ENCODE measurements at regions not wholly inside any gene's neighbourhood (a gene's known extent, or its start where the extent isn't known, plus 50 kb on each side); places are given as distances from the start of the nearest gene placed in this dataset.
"Not testable (repeated sequence)": the region's sequence is repeated elsewhere in the genome, so short reads cannot be mapped to it uniquely, and the experiment has no call there.

- H3K56ac ChIP-seq (replicated peaks; ENCODE audit: insufficient read length, low read depth, low read length); H3K36me3 ChIP-seq (ENCODE audit: control insufficient read depth in 2 of 4, insufficient read depth in 4 of 4, low read length in 3 of 4); H3K23ac ChIP-seq (ENCODE audit: insufficient read length); H3K79me1 ChIP-seq (ENCODE audit: low read depth, low read length); H4K8ac ChIP-seq (ENCODE audit: extremely low read depth, insufficient read depth, low read length); H3K4ac ChIP-seq (replicated peaks; ENCODE audit: insufficient read length, low read depth, low read length); H2BK5ac ChIP-seq (ENCODE audit: low read depth, low read length); H3K4me2 ChIP-seq (ENCODE audit: insufficient read depth in 1 of 2, low read depth in 2 of 2, low read length in 2 of 2); H3K23me2 ChIP-seq (ENCODE audit: low read depth, low read length); H4K20me1 ChIP-seq (replicated peaks in 1 of 2; ENCODE audit: control insufficient read depth in 1 of 2, insufficient read depth in 2 of 2, low read length in 2 of 2); H4K91ac ChIP-seq (replicated peaks; ENCODE audit: insufficient read length, low read length); H2AK5ac ChIP-seq (ENCODE audit: low read depth, low read length); H2BK20ac ChIP-seq (ENCODE audit: low read length); H3K9me3 ChIP-seq (ENCODE audit: insufficient read depth in 2 of 2, low read depth in 1 of 2, low read length in 1 of 2); H2BK120ac ChIP-seq (replicated peaks; ENCODE audit: low read depth, low read length); H3K27me3 ChIP-seq (replicated peaks in 1 of 4; ENCODE audit: control insufficient read depth in 3 of 4, extremely low read depth in 1 of 4, insufficient read depth in 3 of 4, low read length in 3 of 4); CTCF ChIA-PET (ENCODE audit: partially characterized antibody); H2BK15ac ChIP-seq (ENCODE audit: low read length); H3K4me3 ChIP-seq (ENCODE audit: extremely low read depth in 1 of 4, insufficient read depth in 2 of 4, low read depth in 3 of 4, low read length in 4 of 4); DNase-seq (ENCODE audit: low read depth in 1 of 2, low spot score in 2 of 2); H2BK12ac ChIP-seq (ENCODE audit: low read depth, low read length); H3K4me1 ChIP-seq (replicated peaks in 1 of 4; ENCODE audit: control insufficient read depth in 3 of 4, insufficient read depth in 4 of 4, low read length in 3 of 4); H4K5ac ChIP-seq (ENCODE audit: insufficient read length, low read depth, low read length); H3K79me2 ChIP-seq (ENCODE audit: control insufficient read depth in 1 of 2, insufficient read depth in 2 of 2, low read length in 2 of 2); H3K9ac ChIP-seq (replicated peaks in 1 of 4; ENCODE audit: extremely low read depth in 1 of 4, low read depth in 3 of 4, low read length in 3 of 4); H3K14ac ChIP-seq (ENCODE audit: insufficient read length); H3K18ac ChIP-seq (ENCODE audit: extremely low read depth, low read length); POLR2A ChIA-PET (ENCODE audit: partially characterized antibody); H2AFZ ChIP-seq (ENCODE audit: low read length); H3K27ac ChIP-seq (ENCODE audit: low read depth, low read length): not testable (repeated sequence)
- 82% methylated on average over 1 of the region's 4 CpGs; no CpG with 5 or more reads in 1 of the 2 experiments for WGBS, 2 experiments (ENCODE audit: extremely low coverage in 1 of 2, insufficient coverage in 1 of 2, insufficient read length in 1 of 2, insufficient replicate concordance in 2 of 2, low coverage in 1 of 2, low lambda C conversion rate in 2 of 2, missing lambda C conversion rate in 1 of 2)
- FAIRE-seq, result peak; percentile 7
Observed at GRCh38 chr11:3282692-3283091, 50.5 kb upstream of the MRGPRE start.

Measured in H1 (cell line).